GM12878 (cell line): ENCODE measurements at regions not wholly inside any gene's neighbourhood (a gene's known extent, or its start where the extent isn't known, plus 50 kb on each side); places are given as distances from the start of the nearest gene placed in this dataset.

ENCODE experiments used
- ATAC-seq: fragments of 200-7000 bp; cut with Tn5 transposase; 3 replicates; pipeline ENCODE4 v1.9.1; 2020; ENCODE audit warnings: mild to moderate bottlenecking, moderate library complexity
- BruUV-seq: library from RNA; stranded (reverse); fragments of 400-500 nt; replicated peaks from 2 replicates; lab custom pipeline; 2021; lab: Mats Ljungman, UMichigan
- CTCF ChIA-PET: fragments of 300-600 bp; sonication (Branson Sonifier 250); formaldehyde crosslinking; extraction: SDS; loops from one replicate; lab custom pipeline; 2021; ENCODE audit warnings: inconsistent platforms; lab: Yijun Ruan, JAX
- POLR2A ChIA-PET: fragments of 350-600 bp; formaldehyde crosslinking; extraction: SDS; loops from one replicate; lab custom pipeline; 2021; ENCODE audit warnings: inconsistent platforms; lab: Charles Lee
- RAD21 ChIA-PET: fragments of 300-600 bp; sonication (Branson Sonifier 250); formaldehyde crosslinking; loops from one replicate; lab custom pipeline; 2023; ENCODE audit warnings: antibody characterized with exemption; ENCODE audit not compliant: unreplicated experiment; lab: Charles Lee
- SMC1A ChIA-PET: fragments of 300-600 bp; sonication (Branson Sonifier 250); formaldehyde crosslinking; loops from one replicate; lab custom pipeline; 2023; ENCODE audit not compliant: unreplicated experiment, uncharacterized antibody; lab: Charles Lee
- DNase-seq: peaks from one replicate; pipeline ENCODE4 v3.0.0-alpha.2; 2011; ENCODE audit warnings: low read depth, low spot score
- FAIRE-seq: peaks from 3 replicates; lab custom pipeline; 2011; peaks lifted over from hg19 to GRCh38; lab: Jason Lieb, UNC
- H2AFZ ChIP-seq: 2 replicates; pipeline ENCODE4 v1.6.0; 2011; ENCODE audit warnings: low read depth, low read length, control low read depth; ENCODE audit not compliant: control insufficient read depth
- H3K27ac ChIP-seq: 2 replicates; pipeline ENCODE4 v1.5.1; 2011; ENCODE audit warnings: control low read depth; ENCODE audit not compliant: control insufficient read depth, insufficient read depth
- H3K27me3 ChIP-seq, 2 experiments: replicated peaks in 1 of 2; 2 replicates each; pipeline versions ENCODE4 v1.6.0 to v1.6.1; 2011; ENCODE audit warnings: low read length in 1 of 2; ENCODE audit not compliant: control insufficient read depth in 2 of 2, insufficient read depth in 2 of 2
- H3K36me3 ChIP-seq, 2 experiments: 2 replicates each; pipeline ENCODE4 v1.5.1; 2011; ENCODE audit warnings: low read length in 1 of 2; ENCODE audit not compliant: control insufficient read depth in 2 of 2, insufficient read depth in 2 of 2
- H3K4me1 ChIP-seq: 2 replicates; pipeline ENCODE4 v1.6.1; 2011; ENCODE audit warnings: mild to moderate bottlenecking, low read length, moderate library complexity, mixed read lengths; ENCODE audit not compliant: control insufficient read depth, insufficient read depth
- H3K4me2 ChIP-seq: 2 replicates; pipeline ENCODE4 v1.6.0; 2011; ENCODE audit warnings: control low read depth; ENCODE audit not compliant: control insufficient read depth, insufficient read depth
- H3K4me3 ChIP-seq: fragments of 200-600 bp; sonication (generic); 2 replicates; pipeline ENCODE4 v1.5.1; 2016
- H3K79me2 ChIP-seq: 2 replicates; pipeline ENCODE4 v1.6.0; 2011; ENCODE audit warnings: low read length; ENCODE audit not compliant: control insufficient read depth, insufficient read depth
- H3K9ac ChIP-seq: 2 replicates; pipeline ENCODE4 v1.8.0; 2011; ENCODE audit warnings: low read length, control low read depth, mixed read lengths; ENCODE audit not compliant: control insufficient read depth, insufficient read depth
- H3K9me3 ChIP-seq: replicated peaks from 3 replicates; pipeline ENCODE4 v1.5.1; 2011; ENCODE audit warnings: mild to moderate bottlenecking, low read length; ENCODE audit not compliant: control insufficient read depth, insufficient read depth
- H4K20me1 ChIP-seq: 2 replicates; pipeline ENCODE4 v1.6.0; 2011; ENCODE audit not compliant: control insufficient read depth, insufficient read depth
- ATF2 ChIP-seq: IDR thresholded peaks from 2 replicates; pipeline ENCODE4 v1.6.1; 2012; ENCODE audit warnings: low read length, inconsistent platforms
- BCL3 ChIP-seq: IDR thresholded peaks from 2 replicates; pipeline ENCODE4 v1.6.1; 2011; ENCODE audit warnings: borderline replicate concordance, low read depth, mild to moderate bottlenecking, moderate library complexity, low read length; ENCODE audit not compliant: insufficient read depth, poor library complexity, severe bottlenecking
- CHD4 ChIP-seq: fragments of 200-600 bp; sonication (generic); IDR thresholded peaks from 2 replicates; pipeline ENCODE4 v1.6.1; 2016; ENCODE audit warnings: mild to moderate bottlenecking
- E2F4 ChIP-seq: IDR thresholded peaks from 2 replicates; pipeline ENCODE4 v1.6.1; 2012; ENCODE audit warnings: low read depth, low read length, improper control_type of control experiment
- NFYB ChIP-seq: IDR thresholded peaks from 2 replicates; pipeline ENCODE4 v1.6.1; 2011; ENCODE audit warnings: low read depth, mild to moderate bottlenecking, low read length, improper control_type of control experiment, moderate library complexity; ENCODE audit not compliant: insufficient read depth
- PML ChIP-seq: IDR thresholded peaks from 2 replicates; pipeline ENCODE4 v1.6.1; 2012; ENCODE audit warnings: low read length, inconsistent platforms
- TARDBP ChIP-seq: IDR thresholded peaks from 2 replicates; pipeline ENCODE4 v1.6.1; 2016; ENCODE audit warnings: borderline replicate concordance
- ZNF622 ChIP-seq: fragments of 450-650 bp; IDR thresholded peaks from 2 replicates; pipeline ENCODE4 v1.6.1; 2017; ENCODE audit warnings: mild to moderate bottlenecking, inconsistent platforms
- WGBS: methylation state at CpG from one replicate; pipeline ENCODE4 v1.1.6; 2016; ENCODE audit warnings: low lambda C conversion rate; ENCODE audit not compliant: insufficient replicate concordance, insufficient coverage; ENCODE audit errors: missing lambda C conversion rate; 5-methylcytosine and 5-hydroxymethylcytosine counted together
- in situ Hi-C: fragments of 300-500 bp; cut with MboI; formaldehyde crosslinking; loops from 9 replicates; pipeline ENCODE4 v1.14.3; 2018; ENCODE audit warnings: mixed read lengths
- intact Hi-C: fragments of 100-400 bp; cut with micrococcal nuclease; formaldehyde crosslinking; loops from one replicate; pipeline ENCODE4 v1.14.2; 2022; ENCODE audit not compliant: unreplicated experiment
- TF ChIP-seq, protein P1 (sequence below): fragments of 150-350 bp; IDR thresholded peaks from 2 replicates; pipeline ENCODE4 v1.6.1; 2016; ENCODE audit warnings: low read depth, low read length
- TF ChIP-seq, protein P2 (sequence below): IDR thresholded peaks from 2 replicates; pipeline ENCODE4 v1.6.1; 2011; ENCODE audit warnings: mild to moderate bottlenecking, low read depth, low read length, moderate library complexity; ENCODE audit not compliant: insufficient replicate concordance

- TF ChIP-seq, protein P1, sequence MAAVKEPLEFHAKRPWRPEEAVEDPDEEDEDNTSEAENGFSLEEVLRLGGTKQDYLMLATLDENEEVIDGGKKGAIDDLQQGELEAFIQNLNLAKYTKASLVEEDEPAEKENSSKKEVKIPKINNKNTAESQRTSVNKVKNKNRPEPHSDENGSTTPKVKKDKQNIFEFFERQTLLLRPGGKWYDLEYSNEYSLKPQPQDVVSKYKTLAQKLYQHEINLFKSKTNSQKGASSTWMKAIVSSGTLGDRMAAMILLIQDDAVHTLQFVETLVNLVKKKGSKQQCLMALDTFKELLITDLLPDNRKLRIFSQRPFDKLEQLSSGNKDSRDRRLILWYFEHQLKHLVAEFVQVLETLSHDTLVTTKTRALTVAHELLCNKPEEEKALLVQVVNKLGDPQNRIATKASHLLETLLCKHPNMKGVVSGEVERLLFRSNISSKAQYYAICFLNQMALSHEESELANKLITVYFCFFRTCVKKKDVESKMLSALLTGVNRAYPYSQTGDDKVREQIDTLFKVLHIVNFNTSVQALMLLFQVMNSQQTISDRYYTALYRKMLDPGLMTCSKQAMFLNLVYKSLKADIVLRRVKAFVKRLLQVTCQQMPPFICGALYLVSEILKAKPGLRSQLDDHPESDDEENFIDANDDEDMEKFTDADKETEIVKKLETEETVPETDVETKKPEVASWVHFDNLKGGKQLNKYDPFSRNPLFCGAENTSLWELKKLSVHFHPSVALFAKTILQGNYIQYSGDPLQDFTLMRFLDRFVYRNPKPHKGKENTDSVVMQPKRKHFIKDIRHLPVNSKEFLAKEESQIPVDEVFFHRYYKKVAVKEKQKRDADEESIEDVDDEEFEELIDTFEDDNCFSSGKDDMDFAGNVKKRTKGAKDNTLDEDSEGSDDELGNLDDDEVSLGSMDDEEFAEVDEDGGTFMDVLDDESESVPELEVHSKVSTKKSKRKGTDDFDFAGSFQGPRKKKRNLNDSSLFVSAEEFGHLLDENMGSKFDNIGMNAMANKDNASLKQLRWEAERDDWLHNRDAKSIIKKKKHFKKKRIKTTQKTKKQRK: no peak
- TF ChIP-seq CHD4 (no peak), TARDBP (no peak), BCL3 (no peak)
- TF ChIP-seq, all 136 proteins: peak for 0
These were observed 216.8 kb downstream of the TUSC1 start (continued) for GRCh38 chr9:25461416-25461815.

DNA sequence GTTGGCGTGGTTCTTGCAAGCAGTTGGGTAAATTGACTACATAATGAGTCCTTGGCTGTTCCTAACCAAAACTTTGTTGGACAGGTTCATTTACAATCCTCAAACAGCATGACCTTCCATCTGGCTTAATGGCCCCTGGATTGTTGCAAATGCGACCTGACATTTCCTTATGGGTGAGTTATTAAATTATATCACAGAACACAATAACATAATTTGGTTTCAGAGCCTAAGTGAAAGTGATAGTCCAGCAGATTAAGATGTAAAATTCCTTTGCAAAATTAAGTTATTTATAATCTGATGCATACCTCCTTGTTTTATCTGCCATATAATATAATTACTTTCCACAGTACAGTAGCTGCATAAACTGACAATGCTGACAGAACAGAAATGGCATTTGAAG lies 224.4 kb downstream of the TUSC1 start:
- no peaks in the 10 kb centered on the region for H3K27me3 ChIP-seq
- no peak overlapping the region for H2AFZ ChIP-seq
- H3K79me2 ChIP-seq: no peaks in the 10 kb centered on the region
- no peak overlapping the region for H3K4me3 ChIP-seq
- ChIA-PET RAD21 (no interaction called here), SMC1A (no interaction called here), POLR2A (no interaction called here), CTCF (no interaction called here)
- H4K20me1 ChIP-seq: no peaks in the 10 kb centered on the region
- H3K36me3 ChIP-seq: no peaks in the 10 kb centered on the region
- intact Hi-C loops: no loop called here
- no peak overlapping the region for H3K27ac ChIP-seq
- BruUV-seq: no TSS peak
- no peaks in the 10 kb centered on the region for H3K9me3 ChIP-seq
- ATAC-seq: no peak
- H3K4me1 ChIP-seq: no peaks in the 10 kb centered on the region
- WGBS: 0% methylated on average over 2 of the region's 2 CpGs
- DNase-seq: no peak
- no peak for FAIRE-seq
- H3K4me2 ChIP-seq: no peak overlapping the region
- H3K9ac ChIP-seq: no peak overlapping the region
- in situ Hi-C loops: no loop called here
- no peak for TF ChIP-seq BCL3
- TF ChIP-seq, protein P2, sequence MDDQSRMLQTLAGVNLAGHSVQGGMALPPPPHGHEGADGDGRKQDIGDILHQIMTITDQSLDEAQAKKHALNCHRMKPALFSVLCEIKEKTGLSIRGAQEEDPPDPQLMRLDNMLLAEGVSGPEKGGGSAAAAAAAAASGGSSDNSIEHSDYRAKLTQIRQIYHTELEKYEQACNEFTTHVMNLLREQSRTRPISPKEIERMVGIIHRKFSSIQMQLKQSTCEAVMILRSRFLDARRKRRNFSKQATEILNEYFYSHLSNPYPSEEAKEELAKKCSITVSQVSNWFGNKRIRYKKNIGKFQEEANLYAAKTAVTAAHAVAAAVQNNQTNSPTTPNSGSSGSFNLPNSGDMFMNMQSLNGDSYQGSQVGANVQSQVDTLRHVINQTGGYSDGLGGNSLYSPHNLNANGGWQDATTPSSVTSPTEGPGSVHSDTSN: no peak
- no peak for TF ChIP-seq E2F4
- TF ChIP-seq PML: no peak
- no peak for TF ChIP-seq ZNF622
- TF ChIP-seq NFYB: no peak
- no peak for TF ChIP-seq ATF2
